Lower leg skin (tissue), 3 donors: ENCODE measurements at regions not wholly inside any gene's neighbourhood (a gene's known extent, or its start where the extent isn't known, plus 50 kb on each side); places are given as distances from the start of the nearest gene placed in this dataset.

Experiments used
- CTCF ChIP-seq, 3 donors: fragments of 450-650 bp; IDR thresholded peaks; one replicate each; pipeline ENCODE4 v1.5.1; 2016; ENCODE audit warnings: antibody characterized with exemption in 3 of 3, mild to moderate bottlenecking in 3 of 3, moderate library complexity in 2 of 3
- POLR2A ChIP-seq, 2 donors: fragments of 450-650 bp; IDR thresholded peaks; one replicate each; pipeline ENCODE4 v1.6.1; 2016 to 2017; ENCODE audit warnings: antibody characterized with exemption in 2 of 2, mild to moderate bottlenecking in 1 of 2, moderate library complexity in 1 of 2

GRCh38 chr18:2482706-2483475, 88.4 kb downstream of the METTL4 start:
- TF ChIP-seq CTCF (IDR thresholded peaks at IDR 0.05) = no peak
- TF ChIP-seq POLR2A (IDR thresholded peaks at IDR 0.05) = no peak
